K562 (cell line): ENCODE measurements at regions not wholly inside any gene's neighbourhood (a gene's known extent, or its start where the extent isn't known, plus 50 kb on each side); places are given as distances from the start of the nearest gene placed in this dataset.

Source experiments
- ATAC-seq: fragments of 200-7000 bp; cut with Tn5 transposase; 3 replicates; pipeline ENCODE4 v1.9.1; 2020; ENCODE audit warnings: moderate library complexity
- BruUV-seq: library from RNA; stranded (reverse); fragments of 400-500 nt; replicated peaks from 2 replicates; lab custom pipeline; 2021; lab: Mats Ljungman, UMichigan
- CTCF ChIA-PET: fragments of 300-600 bp; formaldehyde crosslinking; extraction: SDS; loops from one replicate; lab custom pipeline; 2021; ENCODE audit warnings: low intra/inter-chr PET ratio; lab: Yijun Ruan, JAX
- POLR2A ChIA-PET: fragments of 300-600, 350-650 bp; sonication (Branson Sonifier 250); formaldehyde crosslinking; extraction: SDS; loops from one replicate; lab custom pipeline; 2021; ENCODE audit warnings: antibody characterized with exemption, inconsistent platforms; lab: Yijun Ruan, JAX
- DNase-seq, 4 experiments: peaks; one replicate each; pipeline versions ENCODE4 v3.0.0 to v3.0.0-alpha.2; 2011 to 2018; ENCODE audit warnings: low spot score in 3 of 4, mixed read lengths in 3 of 4; ENCODE audit errors: extremely low read depth in 1 of 4
- FAIRE-seq: peaks from 2 replicates; lab custom pipeline; 2011; peaks lifted over from hg19 to GRCh38; lab: Jason Lieb, UNC
- H2AFZ ChIP-seq: 2 replicates; pipeline ENCODE4 v1.6.0; 2011; ENCODE audit warnings: low read depth, low read length, control low read depth, inconsistent platforms
- H3K27ac ChIP-seq: fragments of 200-600 bp; 3 replicates; pipeline ENCODE4 v1.8.0; 2011; ENCODE audit warnings: low read depth, mild to moderate bottlenecking, control low read depth, inconsistent platforms, low read length, moderate library complexity, mixed read lengths; ENCODE audit errors: extremely low read depth
- H3K27me3 ChIP-seq, 2 experiments: fragments of 300-600 bp in 1 of 2; 2 replicates in 1 of 2; 3 replicates in 1 of 2; pipeline versions ENCODE4 v1.6.0 to v1.8.0; 2011; ENCODE audit warnings: inconsistent platforms in 2 of 2, low read length in 2 of 2, mild to moderate bottlenecking in 1 of 2, mixed read lengths in 1 of 2, moderate library complexity in 1 of 2; ENCODE audit not compliant: control insufficient read depth in 2 of 2, insufficient read depth in 2 of 2
- H3K36me3 ChIP-seq: fragments of 300-600 bp; 3 replicates; pipeline ENCODE4 v1.8.0; 2011; ENCODE audit warnings: mild to moderate bottlenecking, low read length, inconsistent platforms; ENCODE audit not compliant: control insufficient read depth, insufficient read depth
- H3K4me1 ChIP-seq, 2 experiments: fragments of 200-600 bp in 1 of 2; replicated peaks in 1 of 2; 2 replicates in 1 of 2; 3 replicates in 1 of 2; pipeline versions ENCODE4 v1.5.1 to v1.8.0; 2011; ENCODE audit warnings: inconsistent platforms in 2 of 2, low read length in 2 of 2, mild to moderate bottlenecking in 1 of 2, mixed read lengths in 1 of 2, moderate library complexity in 1 of 2; ENCODE audit not compliant: control insufficient read depth in 2 of 2, insufficient read depth in 2 of 2
- H3K4me2 ChIP-seq: 2 replicates; pipeline ENCODE4 v1.6.1; 2011; ENCODE audit warnings: low read length, control low read depth, inconsistent platforms, mixed read lengths; ENCODE audit not compliant: insufficient read depth
- H3K4me3 ChIP-seq: fragments of 200-600 bp; sonication (generic), shearing (Covaris generic); 2 replicates; pipeline ENCODE4 v1.5.1; 2016; ENCODE audit warnings: control low read depth, inconsistent platforms
- H3K79me2 ChIP-seq: fragments of 200-600 bp; 3 replicates; pipeline ENCODE4 v1.8.0; 2011; ENCODE audit warnings: low read length, inconsistent platforms; ENCODE audit not compliant: control insufficient read depth, insufficient read depth
- H3K9ac ChIP-seq, 2 experiments: 2 replicates each; pipeline versions ENCODE4 v1.6.0 to v1.6.1; 2011; ENCODE audit warnings: low read depth in 2 of 2, low read length in 2 of 2, control low read depth in 1 of 2, inconsistent platforms in 1 of 2, mild to moderate bottlenecking in 1 of 2, mixed read lengths in 1 of 2; ENCODE audit not compliant: insufficient read depth in 1 of 2
- H3K9me1 ChIP-seq: one replicate; pipeline ENCODE4 v1.6.0; 2011; ENCODE audit warnings: inconsistent platforms, mild to moderate bottlenecking, low read length, moderate library complexity; ENCODE audit not compliant: control insufficient read depth, insufficient read depth
- H3K9me3 ChIP-seq: replicated peaks from 2 replicates; pipeline ENCODE4 v1.5.1; 2011; ENCODE audit warnings: low read depth, low read length, inconsistent platforms; ENCODE audit not compliant: control insufficient read depth, insufficient read depth
- H4K20me1 ChIP-seq: replicated peaks from 2 replicates; pipeline ENCODE4 v1.6.1; 2011; ENCODE audit warnings: low read length, inconsistent platforms, mixed read lengths; ENCODE audit not compliant: control insufficient read depth, insufficient read depth
- BRD9 ChIP-seq: fragments of 450-650 bp; IDR thresholded peaks from 2 replicates; pipeline ENCODE4 v1.6.1; 2018; ENCODE audit warnings: low read depth; ENCODE audit not compliant: partially characterized antibody
- DDX20 ChIP-seq: fragments of 450-650 bp; IDR thresholded peaks from 2 replicates; pipeline ENCODE4 v1.6.1; 2016; ENCODE audit warnings: missing genetic modification characterization, low read depth, mild to moderate bottlenecking, missing compliant biosample characterization, moderate library complexity
- GABPB1 ChIP-seq: sonication (generic); formaldehyde crosslinking; IDR thresholded peaks from 2 replicates; pipeline ENCODE4 v1.8.0; 2022; ENCODE audit warnings: mild to moderate bottlenecking, missing genetic modification reagents
- NEUROD1 ChIP-seq: fragments of 150-350 bp; IDR thresholded peaks from 2 replicates; pipeline ENCODE4 v1.6.1; 2014; ENCODE audit warnings: borderline replicate concordance, low read length, low read depth; ENCODE audit not compliant: partially characterized antibody
- NFE2 ChIP-seq: IDR thresholded peaks from 2 replicates; pipeline ENCODE4 v1.6.1; 2014; ENCODE audit warnings: antibody characterized with exemption, low read depth
- NFYB ChIP-seq: IDR thresholded peaks from 2 replicates; pipeline ENCODE4 v1.6.1; 2011; ENCODE audit warnings: mild to moderate bottlenecking, moderate library complexity; ENCODE audit not compliant: insufficient read length; ENCODE audit errors: extremely low read depth
- WGBS: fragments of 100-300 bp; shearing (Covaris generic); methylation state at CpG from one replicate; pipeline ENCODE4 v1.1.6; 2016; ENCODE audit warnings: low coverage, mixed read lengths; ENCODE audit not compliant: insufficient coverage; ENCODE audit errors: missing lambda C conversion rate; 5-methylcytosine and 5-hydroxymethylcytosine counted together
- in situ Hi-C: fragments of 300-500 bp; cut with MboI; formaldehyde crosslinking; loops from 4 replicates; pipeline ENCODE4 v1.15.0; 2018; ENCODE audit warnings: inconsistent platforms, mixed read lengths
- intact Hi-C: fragments of 100-400 bp; cut with micrococcal nuclease; formaldehyde crosslinking; loops from 2 replicates; pipeline ENCODE4 v1.14.2; 2022
- TF ChIP-seq, protein P1 (sequence below): fragments of 250-450 bp; sonication (Bioruptor Pico); IDR thresholded peaks from 2 replicates; pipeline ENCODE4 v1.4.0; 2020; ENCODE audit warnings: mild to moderate bottlenecking, moderate library complexity
- TF ChIP-seq, protein P2 (sequence below): fragments of 450-650 bp; formaldehyde crosslinking; IDR thresholded peaks from 2 replicates; pipeline ENCODE4 v1.4.0; 2020; ENCODE audit warnings: mild to moderate bottlenecking

DNA sequence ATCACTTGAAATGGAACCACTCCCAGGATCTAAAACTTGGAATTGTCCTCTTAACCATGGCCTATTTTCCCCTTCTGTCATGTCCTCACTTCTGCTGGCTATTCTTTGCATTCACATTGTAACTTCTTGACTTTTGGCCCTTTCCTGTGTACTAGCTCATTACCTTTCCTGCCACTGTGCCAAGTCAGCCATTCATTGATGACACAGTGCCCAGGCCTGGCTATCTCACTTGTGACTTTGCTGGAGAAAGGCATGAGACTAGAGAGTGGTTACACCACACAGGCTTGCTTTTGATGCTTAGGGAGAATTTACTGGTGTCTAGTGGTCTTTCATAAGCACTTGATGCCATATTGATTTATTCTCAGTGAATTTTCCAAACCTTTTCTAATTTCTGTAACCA, 101.1 kb downstream of the NR1D2 start:
- no peaks in the 10 kb centered on the region for H3K9me3 ChIP-seq
- H4K20me1 ChIP-seq = no peaks in the 10 kb centered on the region
- no peak for FAIRE-seq
- no peak overlapping the region for H3K27ac ChIP-seq
- TF ChIP-seq NFYB = no peak
- TF ChIP-seq BRD9 = no peak
- H3K27me3 ChIP-seq = peaks cover 0 to 3% of the 10 kb centered on the region in 2 experiments; a peak in 3 of 5 replicates
- H2AFZ ChIP-seq = no peak overlapping the region
- no peaks in the 10 kb centered on the region for H3K36me3 ChIP-seq
- no peaks in the 10 kb centered on the region for H3K9me1 ChIP-seq
- no peak for DNase-seq
- H3K9ac ChIP-seq = no peak overlapping the region
- ChIA-PET POLR2A (no interaction called here), CTCF (no interaction called here)
- H3K4me3 ChIP-seq = no peak overlapping the region
- no peak overlapping the region for H3K4me2 ChIP-seq
- H3K4me1 ChIP-seq = no peaks in the 10 kb centered on the region
- in situ Hi-C loops (loop anchor here (25.0 kb wide), 1 partner anchor 834 kb away; the partner anchor contains the start of gene UBE2E2), intact Hi-C loops (no loop called here)
- no peaks in the 10 kb centered on the region for H3K79me2 ChIP-seq
- BruUV-seq = no TSS peak
- no peak for ATAC-seq

DNA sequence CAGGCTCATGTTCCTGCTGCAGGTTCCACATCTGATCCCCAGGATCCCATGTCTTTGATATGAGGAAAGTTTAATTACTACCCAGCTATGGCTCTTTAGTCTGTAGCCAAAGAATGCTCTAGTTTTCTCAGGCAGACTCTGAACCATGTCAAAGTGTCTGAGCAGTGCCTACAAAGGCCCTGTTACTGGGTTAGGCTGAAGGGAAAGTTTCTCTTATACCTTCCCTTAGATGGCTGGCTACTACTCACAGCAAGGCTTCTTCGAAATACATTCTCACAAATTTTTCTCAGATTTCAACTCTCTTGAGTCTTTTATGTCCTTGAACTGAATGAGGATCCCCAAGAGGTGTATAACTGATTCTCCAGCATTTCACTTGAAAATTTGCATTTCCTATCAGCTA, 102.4 kb downstream of the NR1D2 start:
- ATAC-seq (no peak), FAIRE-seq (no peak), DNase-seq (no peak)
- Histone ChIP-seq H3K27me3 (peaks cover 0 to 3% of the 10 kb centered on the region in 2 experiments; a peak in 2 of 5 replicates), H3K4me2 (no peak overlapping the region), H2AFZ (no peak overlapping the region), H3K9me3 (no peaks in the 10 kb centered on the region), H3K36me3 (no peaks in the 10 kb centered on the region), H3K9me1 (no peaks in the 10 kb centered on the region), H3K4me1 (no peaks in the 10 kb centered on the region), H3K27ac (no peak overlapping the region), H3K9ac (no peak overlapping the region), H3K4me3 (no peak overlapping the region), H4K20me1 (no peaks in the 10 kb centered on the region), H3K79me2 (no peaks in the 10 kb centered on the region)
- in situ Hi-C loops (loop anchor here (25.0 kb wide), 1 partner anchor 835 kb away; the partner anchor contains the start of gene UBE2E2), intact Hi-C loops (no loop called here)
- 0% methylated on average over 1 of the region's 1 CpG for WGBS
- ChIA-PET POLR2A (no interaction called here), CTCF (interaction anchor here (0.6 kb wide), 1 partner anchor 19 kb away, joined by 3 read pairs; no protein-coding TSS in a partner anchor)
- BruUV-seq = no TSS peak
- TF ChIP-seq GABPB1 (CRISPR knock-in tag) = no peak
- no peak for TF ChIP-seq DDX20 (tag)
- TF ChIP-seq, protein P1, sequence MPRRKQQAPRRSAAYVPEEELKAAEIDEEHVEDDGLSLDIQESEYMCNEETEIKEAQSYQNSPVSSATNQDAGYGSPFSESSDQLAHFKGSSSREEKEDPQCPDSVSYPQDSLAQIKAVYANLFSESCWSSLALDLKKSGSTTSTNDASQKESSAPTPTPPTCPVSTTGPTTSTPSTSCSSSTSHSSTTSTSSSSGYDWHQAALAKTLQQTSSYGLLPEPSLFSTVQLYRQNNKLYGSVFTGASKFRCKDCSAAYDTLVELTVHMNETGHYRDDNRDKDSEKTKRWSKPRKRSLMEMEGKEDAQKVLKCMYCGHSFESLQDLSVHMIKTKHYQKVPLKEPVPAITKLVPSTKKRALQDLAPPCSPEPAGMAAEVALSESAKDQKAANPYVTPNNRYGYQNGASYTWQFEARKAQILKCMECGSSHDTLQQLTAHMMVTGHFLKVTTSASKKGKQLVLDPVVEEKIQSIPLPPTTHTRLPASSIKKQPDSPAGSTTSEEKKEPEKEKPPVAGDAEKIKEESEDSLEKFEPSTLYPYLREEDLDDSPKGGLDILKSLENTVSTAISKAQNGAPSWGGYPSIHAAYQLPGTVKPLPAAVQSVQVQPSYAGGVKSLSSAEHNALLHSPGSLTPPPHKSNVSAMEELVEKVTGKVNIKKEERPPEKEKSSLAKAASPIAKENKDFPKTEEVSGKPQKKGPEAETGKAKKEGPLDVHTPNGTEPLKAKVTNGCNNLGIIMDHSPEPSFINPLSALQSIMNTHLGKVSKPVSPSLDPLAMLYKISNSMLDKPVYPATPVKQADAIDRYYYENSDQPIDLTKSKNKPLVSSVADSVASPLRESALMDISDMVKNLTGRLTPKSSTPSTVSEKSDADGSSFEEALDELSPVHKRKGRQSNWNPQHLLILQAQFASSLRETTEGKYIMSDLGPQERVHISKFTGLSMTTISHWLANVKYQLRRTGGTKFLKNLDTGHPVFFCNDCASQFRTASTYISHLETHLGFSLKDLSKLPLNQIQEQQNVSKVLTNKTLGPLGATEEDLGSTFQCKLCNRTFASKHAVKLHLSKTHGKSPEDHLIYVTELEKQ (CRISPR knock-in tag) = no peak
- TF ChIP-seq, protein P2, sequence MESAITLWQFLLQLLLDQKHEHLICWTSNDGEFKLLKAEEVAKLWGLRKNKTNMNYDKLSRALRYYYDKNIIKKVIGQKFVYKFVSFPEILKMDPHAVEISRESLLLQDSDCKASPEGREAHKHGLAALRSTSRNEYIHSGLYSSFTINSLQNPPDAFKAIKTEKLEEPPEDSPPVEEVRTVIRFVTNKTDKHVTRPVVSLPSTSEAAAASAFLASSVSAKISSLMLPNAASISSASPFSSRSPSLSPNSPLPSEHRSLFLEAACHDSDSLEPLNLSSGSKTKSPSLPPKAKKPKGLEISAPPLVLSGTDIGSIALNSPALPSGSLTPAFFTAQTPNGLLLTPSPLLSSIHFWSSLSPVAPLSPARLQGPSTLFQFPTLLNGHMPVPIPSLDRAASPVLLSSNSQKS (CRISPR knock-in tag) = no peak
- TF ChIP-seq NEUROD1 = no peak
- TF ChIP-seq NFE2 = no peak
